Caco-2 (cell line): ENCODE measurements at regions not wholly inside any gene's neighbourhood (a gene's known extent, or its start where the extent isn't known, plus 50 kb on each side); places are given as distances from the start of the nearest gene placed in this dataset.

Source experiments
- BruUV-seq: library from RNA; stranded (reverse); fragments of 400-500 nt; replicated peaks from 2 replicates; lab custom pipeline; 2021; lab: Mats Ljungman, UMichigan
- CTCF ChIA-PET: fragments of 300-600 bp; sonication (Branson Sonifier 250); formaldehyde crosslinking; loops from one replicate; lab custom pipeline; 2022; ENCODE audit warnings: antibody characterized with exemption; lab: Charles Lee
- POLR2A ChIA-PET: fragments of 300-600 bp; sonication (Branson Sonifier 250); formaldehyde crosslinking; loops from one replicate; lab custom pipeline; 2022; ENCODE audit warnings: antibody characterized with exemption; lab: Charles Lee
- DNase-seq, 2 experiments: peaks; one replicate each; pipeline versions ENCODE4 v3.0.0 to v3.0.0-alpha.2; 2020 to 2022
- H3K27me3 ChIP-seq: replicated peaks from 2 replicates; pipeline ENCODE4 v1.6.0; 2011; ENCODE audit warnings: low read length; ENCODE audit not compliant: control insufficient read depth, insufficient read depth
- H3K36me3 ChIP-seq: 2 replicates; pipeline ENCODE4 v1.5.1; 2011; ENCODE audit warnings: low read length; ENCODE audit not compliant: control insufficient read depth, insufficient read depth
- H3K4me1 ChIP-seq: fragments of 250-450 bp; sonication (Bioruptor Pico); 2 replicates; pipeline ENCODE4 v1.5.1; 2020; ENCODE audit warnings: mild to moderate bottlenecking
- H3K4me3 ChIP-seq: 2 replicates; pipeline ENCODE4 v1.5.1; 2011; ENCODE audit warnings: low read depth, mild to moderate bottlenecking, control low read depth, low read length
- H3K9me3 ChIP-seq: fragments of 250-450 bp; sonication (Bioruptor Pico); 2 replicates; pipeline ENCODE4 v1.5.1; 2020; ENCODE audit warnings: mild to moderate bottlenecking, moderate library complexity
- H3K27ac Mint-ChIP-seq: one replicate; pipeline ENCODE4 v1.8.0; 2022; ENCODE audit warnings: mixed read lengths; ENCODE audit not compliant: unreplicated experiment
- H3K27me3 Mint-ChIP-seq: one replicate; pipeline ENCODE4 v1.8.0; 2022; ENCODE audit warnings: mixed read lengths; ENCODE audit not compliant: insufficient read depth, unreplicated experiment
- H3K36me3 Mint-ChIP-seq: one replicate; pipeline ENCODE4 v1.8.0; 2022; ENCODE audit warnings: mild to moderate bottlenecking, mixed read lengths; ENCODE audit not compliant: insufficient read depth, unreplicated experiment
- H3K4me1 Mint-ChIP-seq: one replicate; pipeline ENCODE4 v1.8.0; 2022; ENCODE audit warnings: low read depth, mixed read lengths; ENCODE audit not compliant: unreplicated experiment
- H3K4me3 Mint-ChIP-seq: one replicate; pipeline ENCODE4 v1.8.0; 2022; ENCODE audit warnings: mild to moderate bottlenecking, moderate library complexity, mixed read lengths; ENCODE audit not compliant: unreplicated experiment
- H3K9me3 Mint-ChIP-seq: one replicate; pipeline ENCODE4 v1.8.0; 2022; ENCODE audit warnings: mixed read lengths; ENCODE audit not compliant: unreplicated experiment
- CTCF ChIP-seq, 2 experiments: fragments of 200-600 bp in 1 of 2; IDR thresholded peaks; 1 replicate in 1 of 2; 2 replicates in 1 of 2; pipeline versions ENCODE4 v1.5.1 to v1.8.0; 2011 to 2022; ENCODE audit warnings: antibody characterized with exemption in 1 of 2, control low read depth in 1 of 2, inconsistent platforms in 1 of 2, low read depth in 1 of 2, low read length in 1 of 2, mild to moderate bottlenecking in 1 of 2, moderate library complexity in 1 of 2; ENCODE audit not compliant: insufficient read depth in 1 of 2, severe bottlenecking in 1 of 2, unreplicated experiment in 1 of 2
- intact Hi-C: fragments of 100-400 bp; cut with micrococcal nuclease; formaldehyde crosslinking; loops from one replicate; pipeline ENCODE4 v1.10.0; 2022; ENCODE audit not compliant: unreplicated experiment

- CTCF ChIA-PET, result no interaction called here
Measured at GRCh38 chr3:176740906-176741663, 456.2 kb downstream of the TBL1XR1 start.

GRCh38 chr3:176739159-176739558 is 458.1 kb downstream of the TBL1XR1 start:
- TF ChIP-seq CTCF (IDR thresholded peaks at IDR 0.05; ENCODE audit: insufficient read depth in 1 of 2, low read depth in 1 of 2, low read length in 1 of 2, severe bottlenecking in 1 of 2, unreplicated experiment in 1 of 2), result no peak
- Histone ChIP-seq H3K9me3 (no peaks in the 10 kb centered on the region), H3K4me3 (no peak overlapping the region), H3K4me1 (peaks cover 30% of the 10 kb centered on the region), H3K27me3 (no peaks in the 10 kb centered on the region), H3K36me3 (no peaks in the 10 kb centered on the region)
- POLR2A ChIA-PET, result interaction anchor here (0.6 kb wide), 1 partner anchor 21 kb away, joined by 3 read pairs; no protein-coding TSS in a partner anchor
- H3K4me1 Mint-ChIP-seq, result peaks cover 16% of the 10 kb centered on the region
- no peak overlapping the region for H3K27ac Mint-ChIP-seq
- no peaks in the 10 kb centered on the region for H3K36me3 Mint-ChIP-seq
- no peak overlapping the region for H3K4me3 Mint-ChIP-seq
- H3K9me3 Mint-ChIP-seq, result peaks cover 25% of the 10 kb centered on the region
- CTCF ChIA-PET, result no interaction called here
- DNase-seq, result peak; percentile 32 to 34
- no TSS peak for BruUV-seq
- intact Hi-C loops, result loop anchor here (1.0 to 5.0 kb wide), 2 partner anchors 21 to 1638 kb away; no protein-coding TSS in a partner anchor
- no peaks in the 10 kb centered on the region for H3K27me3 Mint-ChIP-seq

More at GRCh38 chr3:176740906-176741663, 456.2 kb downstream of the TBL1XR1 start:
- Mint-ChIP-seq H3K4me1 (peaks cover 5% of the 10 kb centered on the region), H3K27ac (no peak overlapping the region), H3K9me3 (peaks cover 15% of the 10 kb centered on the region), H3K27me3 (no peaks in the 10 kb centered on the region), H3K4me3 (no peak overlapping the region), H3K36me3 (no peaks in the 10 kb centered on the region)
- Histone ChIP-seq H3K4me3 (no peak overlapping the region), H3K36me3 (no peaks in the 10 kb centered on the region), H3K4me1 (peaks cover 30% of the 10 kb centered on the region), H3K27me3 (no peaks in the 10 kb centered on the region), H3K9me3 (no peaks in the 10 kb centered on the region)
- POLR2A ChIA-PET, result no interaction called here
- intact Hi-C loops, result no loop called here
- BruUV-seq, result no TSS peak
- no peak for DNase-seq
- TF ChIP-seq CTCF (IDR thresholded peaks at IDR 0.05; ENCODE audit: insufficient read depth in 1 of 2, low read depth in 1 of 2, low read length in 1 of 2, severe bottlenecking in 1 of 2, unreplicated experiment in 1 of 2), result no peak

- Mint-ChIP-seq H3K4me3 (no peak overlapping the region), H3K36me3 (no peaks in the 10 kb centered on the region), H3K9me3 (peaks cover 13% of the 10 kb centered on the region), H3K27ac (no peak overlapping the region), H3K4me1 (peaks cover 16% of the 10 kb centered on the region), H3K27me3 (no peaks in the 10 kb centered on the region)
- Histone ChIP-seq H3K27me3 (no peaks in the 10 kb centered on the region), H3K4me3 (no peak overlapping the region), H3K36me3 (no peaks in the 10 kb centered on the region), H3K9me3 (no peaks in the 10 kb centered on the region), H3K4me1 (peaks cover 30% of the 10 kb centered on the region)
- ChIA-PET CTCF (no interaction called here), POLR2A (no interaction called here)
- DNase-seq, result no peak
- TF ChIP-seq CTCF (IDR thresholded peaks at IDR 0.05; ENCODE audit: insufficient read depth in 1 of 2, low read depth in 1 of 2, low read length in 1 of 2, severe bottlenecking in 1 of 2, unreplicated experiment in 1 of 2), result no peak
- no TSS peak for BruUV-seq
- intact Hi-C loops, result loop anchor here (5.0 kb wide), 1 partner anchor 1640 kb away; no protein-coding TSS in a partner anchor
Measured at GRCh38 chr3:176737480-176738110, 459.7 kb downstream of the TBL1XR1 start.
